IMR-90 (cell line): ENCODE measurements at regions not wholly inside any gene's neighbourhood (a gene's known extent, or its start where the extent isn't known, plus 50 kb on each side); places are given as distances from the start of the nearest gene placed in this dataset.

Experiments used
- ATAC-seq: fragments of 200-7000 bp; cut with Tn5 transposase; 2 replicates; pipeline ENCODE4 v1.9.1; 2020; ENCODE audit warnings: low read depth, mild to moderate bottlenecking, moderate library complexity
- BruUV-seq: library from RNA; stranded (reverse); fragments of 400-500 nt; replicated peaks from 2 replicates; lab custom pipeline; 2021; lab: Mats Ljungman, UMichigan
- CTCF ChIA-PET: fragments of 300-600 bp; formaldehyde crosslinking; extraction: SDS; loops from one replicate; lab custom pipeline; 2021; ENCODE audit warnings: antibody characterized with exemption; lab: Yijun Ruan, JAX
- POLR2A ChIA-PET: fragments of 300-600 bp; sonication (Branson Sonifier 250); formaldehyde crosslinking; loops from one replicate; lab custom pipeline; 2022; ENCODE audit warnings: antibody characterized with exemption; ENCODE audit not compliant: unreplicated experiment; lab: Charles Lee
- DNase-seq: peaks from one replicate; pipeline ENCODE4 v3.0.0; 2013
- H2AFZ ChIP-seq: replicated peaks from 2 replicates; pipeline ENCODE3; 2013; ENCODE audit warnings: low read length, mild to moderate bottlenecking; ENCODE audit not compliant: poor library complexity
- H2AK5ac ChIP-seq: 2 replicates; pipeline ENCODE4 v1.6.1; 2013; ENCODE audit warnings: low read depth, low read length, inconsistent platforms
- H2AK9ac ChIP-seq: replicated peaks from 2 replicates; pipeline ENCODE3; 2013; ENCODE audit warnings: mild to moderate bottlenecking, low read depth, low read length, moderate library complexity; ENCODE audit not compliant: poor library complexity
- H2BK120ac ChIP-seq: 2 replicates; pipeline ENCODE4 v1.6.1; 2013; ENCODE audit warnings: low read depth, low read length, inconsistent platforms
- H2BK15ac ChIP-seq: 3 replicates; pipeline ENCODE4 v1.6.1; 2013; ENCODE audit warnings: low read depth, low read length, inconsistent platforms
- H2BK20ac ChIP-seq: 2 replicates; pipeline ENCODE4 v1.6.1; 2013; ENCODE audit warnings: low read depth, mild to moderate bottlenecking, inconsistent platforms, low read length, moderate library complexity
- H2BK5ac ChIP-seq: 2 replicates; pipeline ENCODE4 v1.6.1; 2013; ENCODE audit warnings: mild to moderate bottlenecking, low read depth, low read length, inconsistent platforms; ENCODE audit not compliant: poor library complexity, severe bottlenecking
- H3K14ac ChIP-seq: replicated peaks from 2 replicates; pipeline ENCODE4 v1.6.1; 2013; ENCODE audit warnings: low read depth, low read length, inconsistent platforms
- H3K18ac ChIP-seq: 2 replicates; pipeline ENCODE4 v1.6.1; 2013; ENCODE audit warnings: low read depth, low read length, control low read depth
- H3K23ac ChIP-seq: 2 replicates; pipeline ENCODE4 v1.6.1; 2013; ENCODE audit warnings: low read depth, low read length, inconsistent platforms
- H3K27ac ChIP-seq: 2 replicates; pipeline ENCODE4 v1.5.1; 2013; ENCODE audit warnings: mild to moderate bottlenecking, control low read depth, low read length; ENCODE audit not compliant: insufficient read depth
- H3K27me3 ChIP-seq: 2 replicates; pipeline ENCODE4 v1.6.1; 2013; ENCODE audit warnings: low read length; ENCODE audit not compliant: control insufficient read depth, insufficient read depth
- H3K36me3 ChIP-seq: 2 replicates; pipeline ENCODE4 v1.6.1; 2013; ENCODE audit warnings: low read length, mixed read lengths; ENCODE audit not compliant: control insufficient read depth, insufficient read depth
- H3K4ac ChIP-seq: 2 replicates; pipeline ENCODE4 v1.6.1; 2013; ENCODE audit warnings: low read depth, low read length, inconsistent platforms
- H3K4me1 ChIP-seq: 2 replicates; pipeline ENCODE4 v1.6.1; 2013; ENCODE audit warnings: low read length, mixed read lengths; ENCODE audit not compliant: control insufficient read depth, insufficient read depth
- H3K4me2 ChIP-seq: 2 replicates; pipeline ENCODE4 v1.6.1; 2013; ENCODE audit warnings: low read depth, mild to moderate bottlenecking, control low read depth, low read length, moderate library complexity
- H3K4me3 ChIP-seq: 2 replicates; pipeline ENCODE4 v1.5.1; 2013; ENCODE audit warnings: low read depth, mild to moderate bottlenecking, control low read depth, low read length, moderate library complexity; ENCODE audit not compliant: insufficient read depth
- H3K56ac ChIP-seq: 2 replicates; pipeline ENCODE4 v1.6.1; 2013; ENCODE audit warnings: low read length, inconsistent platforms; ENCODE audit not compliant: insufficient read depth; ENCODE audit errors: extremely low read depth
- H3K79me1 ChIP-seq, 2 experiments: 2 replicates each; pipeline ENCODE4 v1.6.1; 2013; ENCODE audit warnings: low read length in 2 of 2, inconsistent platforms in 1 of 2, low read depth in 1 of 2
- H3K9ac ChIP-seq: 2 replicates; pipeline ENCODE4 v1.6.1; 2013; ENCODE audit warnings: low read depth, low read length, control low read depth
- H3K9me1 ChIP-seq: 2 replicates; pipeline ENCODE4 v1.6.1; 2013; ENCODE audit warnings: low read length, inconsistent platforms; ENCODE audit not compliant: insufficient read depth
- H3K9me3 ChIP-seq: 2 replicates; pipeline ENCODE4 v1.6.1; 2013; ENCODE audit warnings: low read length; ENCODE audit not compliant: control insufficient read depth, insufficient read depth
- H4K20me1 ChIP-seq: 2 replicates; pipeline ENCODE4 v1.6.1; 2013; ENCODE audit warnings: low read length, inconsistent platforms; ENCODE audit not compliant: insufficient read depth
- H4K5ac ChIP-seq: 2 replicates; pipeline ENCODE4 v1.6.1; 2013; ENCODE audit warnings: mild to moderate bottlenecking, low read depth, low read length, control low read depth
- H4K8ac ChIP-seq, 2 experiments: 2 replicates each; pipeline ENCODE4 v1.6.1; 2013; ENCODE audit warnings: low read depth in 2 of 2, low read length in 2 of 2, control low read depth in 1 of 2, inconsistent platforms in 1 of 2
- H4K91ac ChIP-seq: 2 replicates; pipeline ENCODE4 v1.6.1; 2013; ENCODE audit warnings: low read depth, low read length, inconsistent platforms; ENCODE audit not compliant: insufficient read depth
- BHLHE40 ChIP-seq: fragments of 150-350 bp; IDR thresholded peaks from 2 replicates; pipeline ENCODE4 v1.6.1; 2016; ENCODE audit warnings: mild to moderate bottlenecking, low read depth, low read length
- CEBPB ChIP-seq: IDR thresholded peaks from 2 replicates; pipeline ENCODE4 v1.6.1; 2012; ENCODE audit warnings: low read depth, low read length, improper control_type of control experiment
- CHD1 ChIP-seq: IDR thresholded peaks from 2 replicates; pipeline ENCODE4 v1.6.1; 2012; ENCODE audit warnings: low read depth, low read length, improper control_type of control experiment
- FOS ChIP-seq: fragments of 150-350 bp; IDR thresholded peaks from 2 replicates; pipeline ENCODE4 v1.6.1; 2016; ENCODE audit warnings: low read depth, low read length
- MAFK ChIP-seq: IDR thresholded peaks from 2 replicates; pipeline ENCODE4 v1.6.1; 2012; ENCODE audit warnings: low read depth, low read length, improper control_type of control experiment
- MAZ ChIP-seq: IDR thresholded peaks from 2 replicates; pipeline ENCODE4 v1.6.1; 2012; ENCODE audit warnings: low read depth, mild to moderate bottlenecking, low read length, improper control_type of control experiment, moderate library complexity, borderline replicate concordance
- MXI1 ChIP-seq: IDR thresholded peaks from 2 replicates; pipeline ENCODE4 v1.6.1; 2012; ENCODE audit warnings: low read depth, mild to moderate bottlenecking, low read length, moderate library complexity, borderline replicate concordance
- NFE2L2 ChIP-seq: fragments of 150-350 bp; IDR thresholded peaks from 2 replicates; pipeline ENCODE4 v1.6.1; 2016; ENCODE audit warnings: low read depth, mild to moderate bottlenecking, low read length
- POLR2A ChIP-seq: IDR thresholded peaks from 2 replicates; pipeline ENCODE4 v1.6.1; 2012; ENCODE audit warnings: mild to moderate bottlenecking, low read depth, low read length
- RAD21 ChIP-seq: IDR thresholded peaks from 2 replicates; pipeline ENCODE4 v1.6.1; 2012; ENCODE audit warnings: low read length, improper control_type of control experiment
- RCOR1 ChIP-seq: IDR thresholded peaks from 2 replicates; pipeline ENCODE4 v1.6.1; 2012; ENCODE audit warnings: mild to moderate bottlenecking, low read length, improper control_type of control experiment; ENCODE audit not compliant: insufficient replicate concordance
- RFX5 ChIP-seq: IDR thresholded peaks from 2 replicates; pipeline ENCODE4 v1.8.0; 2012; ENCODE audit warnings: low read depth, mild to moderate bottlenecking, low read length, moderate library complexity
- SMC3 ChIP-seq: fragments of 150-350 bp; IDR thresholded peaks from 2 replicates; pipeline ENCODE4 v1.6.1; 2016; ENCODE audit warnings: low read depth, mild to moderate bottlenecking, antibody characterized with exemption, low read length, moderate library complexity
- WGBS, 2 experiments: methylation state at CpG; one replicate each; pipeline versions ENCODE4 v1.1.5 to v1.1.7; 2013; ENCODE audit warnings: missing lambda C conversion rate in 2 of 2; ENCODE audit not compliant: insufficient read length in 1 of 2; ENCODE audit errors: extremely low coverage in 2 of 2; 5-methylcytosine and 5-hydroxymethylcytosine counted together
- dilution Hi-C: fragments of 300-500 bp; cut with HindIII; formaldehyde crosslinking; loops from one replicate; pipeline ENCODE4 v1.14.3; 2018; ENCODE audit warnings: low sequenced_read_pairs; ENCODE audit not compliant: unreplicated experiment
- in situ Hi-C: fragments of 300-500 bp; cut with MboI; formaldehyde crosslinking; loops from 3 replicates; pipeline ENCODE4 v1.14.3; 2019; ENCODE audit warnings: low sequenced_read_pairs, inconsistent platforms, mixed read lengths
- intact Hi-C: fragments of 100-400 bp; cut with micrococcal nuclease; formaldehyde crosslinking; loops from 2 replicates; pipeline ENCODE4 v1.10.0; 2022
- TF ChIP-seq, protein P1 (sequence below): fragments of 150-350 bp; IDR thresholded peaks from 2 replicates; pipeline ENCODE4 v1.6.1; 2017; ENCODE audit warnings: mild to moderate bottlenecking, antibody characterized with exemption, low read length, low read depth
- TF ChIP-seq, protein P2 (sequence below): fragments of 150-350 bp; IDR thresholded peaks from 2 replicates; pipeline ENCODE4 v1.6.1; 2016; ENCODE audit warnings: low read depth, mild to moderate bottlenecking, low read length, moderate library complexity, borderline replicate concordance
- TF ChIP-seq, protein P3 (sequence below): conservative IDR thresholded peaks from 2 replicates; pipeline ENCODE4 v1.5.1; 2012; ENCODE audit warnings: mild to moderate bottlenecking, low read depth, low read length, improper control_type of control experiment

DNA sequence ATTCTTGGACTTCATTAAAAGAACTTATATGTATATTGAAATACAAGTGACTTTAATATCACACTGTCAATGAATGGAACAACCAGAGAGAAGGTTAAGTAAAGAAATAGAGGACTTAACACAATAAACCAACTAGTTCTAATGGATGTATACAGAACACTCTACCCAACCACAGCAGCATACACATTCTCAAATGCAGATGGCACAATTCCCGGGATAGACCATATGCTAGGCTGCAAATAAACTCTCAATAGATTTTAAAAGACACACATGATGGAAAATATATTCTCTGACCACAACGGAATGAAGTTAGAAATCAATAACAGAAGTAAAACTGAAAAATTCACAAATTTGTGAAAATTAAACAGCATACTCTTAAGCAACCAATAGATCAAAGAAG, 214.3 kb upstream of the LINGO1 start:
- TF ChIP-seq MXI1 (no peak), POLR2A (no peak), MAFK (no peak), FOS (no peak), MAZ (no peak), RFX5 (no peak), RAD21 (no peak), CHD1 (no peak), NFE2L2 (no peak), BHLHE40 (no peak), RCOR1 (no peak), CEBPB (no peak), SMC3 (no peak)
- TF ChIP-seq, protein P1, sequence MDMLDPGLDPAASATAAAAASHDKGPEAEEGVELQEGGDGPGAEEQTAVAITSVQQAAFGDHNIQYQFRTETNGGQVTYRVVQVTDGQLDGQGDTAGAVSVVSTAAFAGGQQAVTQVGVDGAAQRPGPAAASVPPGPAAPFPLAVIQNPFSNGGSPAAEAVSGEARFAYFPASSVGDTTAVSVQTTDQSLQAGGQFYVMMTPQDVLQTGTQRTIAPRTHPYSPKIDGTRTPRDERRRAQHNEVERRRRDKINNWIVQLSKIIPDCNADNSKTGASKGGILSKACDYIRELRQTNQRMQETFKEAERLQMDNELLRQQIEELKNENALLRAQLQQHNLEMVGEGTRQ = no peak
- TF ChIP-seq, protein P2, sequence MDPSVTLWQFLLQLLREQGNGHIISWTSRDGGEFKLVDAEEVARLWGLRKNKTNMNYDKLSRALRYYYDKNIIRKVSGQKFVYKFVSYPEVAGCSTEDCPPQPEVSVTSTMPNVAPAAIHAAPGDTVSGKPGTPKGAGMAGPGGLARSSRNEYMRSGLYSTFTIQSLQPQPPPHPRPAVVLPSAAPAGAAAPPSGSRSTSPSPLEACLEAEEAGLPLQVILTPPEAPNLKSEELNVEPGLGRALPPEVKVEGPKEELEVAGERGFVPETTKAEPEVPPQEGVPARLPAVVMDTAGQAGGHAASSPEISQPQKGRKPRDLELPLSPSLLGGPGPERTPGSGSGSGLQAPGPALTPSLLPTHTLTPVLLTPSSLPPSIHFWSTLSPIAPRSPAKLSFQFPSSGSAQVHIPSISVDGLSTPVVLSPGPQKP = no peak
- TF ChIP-seq, protein P3, sequence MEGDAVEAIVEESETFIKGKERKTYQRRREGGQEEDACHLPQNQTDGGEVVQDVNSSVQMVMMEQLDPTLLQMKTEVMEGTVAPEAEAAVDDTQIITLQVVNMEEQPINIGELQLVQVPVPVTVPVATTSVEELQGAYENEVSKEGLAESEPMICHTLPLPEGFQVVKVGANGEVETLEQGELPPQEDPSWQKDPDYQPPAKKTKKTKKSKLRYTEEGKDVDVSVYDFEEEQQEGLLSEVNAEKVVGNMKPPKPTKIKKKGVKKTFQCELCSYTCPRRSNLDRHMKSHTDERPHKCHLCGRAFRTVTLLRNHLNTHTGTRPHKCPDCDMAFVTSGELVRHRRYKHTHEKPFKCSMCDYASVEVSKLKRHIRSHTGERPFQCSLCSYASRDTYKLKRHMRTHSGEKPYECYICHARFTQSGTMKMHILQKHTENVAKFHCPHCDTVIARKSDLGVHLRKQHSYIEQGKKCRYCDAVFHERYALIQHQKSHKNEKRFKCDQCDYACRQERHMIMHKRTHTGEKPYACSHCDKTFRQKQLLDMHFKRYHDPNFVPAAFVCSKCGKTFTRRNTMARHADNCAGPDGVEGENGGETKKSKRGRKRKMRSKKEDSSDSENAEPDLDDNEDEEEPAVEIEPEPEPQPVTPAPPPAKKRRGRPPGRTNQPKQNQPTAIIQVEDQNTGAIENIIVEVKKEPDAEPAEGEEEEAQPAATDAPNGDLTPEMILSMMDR = no peak
- peaks cover 22% of the 10 kb centered on the region for H3K27me3 ChIP-seq
- no peaks in the 10 kb centered on the region for H3K79me1 ChIP-seq
- no peak overlapping the region for H3K4ac ChIP-seq
- H4K8ac ChIP-seq = no peak overlapping the region
- H3K27ac ChIP-seq = no peak overlapping the region
- no peak for DNase-seq
- in situ Hi-C loops (no loop called here), intact Hi-C loops (no loop called here), dilution Hi-C loops (no loop called here)
- H2AFZ ChIP-seq = no peak overlapping the region
- H2BK5ac ChIP-seq = no peak overlapping the region
- no peaks in the 10 kb centered on the region for H4K20me1 ChIP-seq
- H4K5ac ChIP-seq = no peak overlapping the region
- no peak overlapping the region for H3K18ac ChIP-seq
- ChIA-PET POLR2A (no interaction called here), CTCF (interaction anchor here (0.7 to 1.1 kb wide), 2 partner anchors 8 to 23 kb away, joined by 3 to 4 read pairs; no protein-coding TSS in a partner anchor)
- no peak overlapping the region for H3K9ac ChIP-seq
- no peak overlapping the region for H3K4me2 ChIP-seq
- H3K4me3 ChIP-seq = no peak overlapping the region
- H2BK120ac ChIP-seq = no peak overlapping the region
- H2BK20ac ChIP-seq = no peak overlapping the region
- no peaks in the 10 kb centered on the region for H3K4me1 ChIP-seq
- no peak for ATAC-seq
- no peak overlapping the region for H3K23ac ChIP-seq
- H3K9me1 ChIP-seq = no peaks in the 10 kb centered on the region
- H4K91ac ChIP-seq = no peak overlapping the region
- H3K36me3 ChIP-seq = no peaks in the 10 kb centered on the region
- no CpG with 5 or more reads among the region's 2 CpGs for WGBS, 2 experiments
- no peak overlapping the region for H2AK5ac ChIP-seq
- no peak overlapping the region for H3K14ac ChIP-seq
- H2BK15ac ChIP-seq = no peak overlapping the region
- no TSS peak for BruUV-seq
- H2AK9ac ChIP-seq = no peak overlapping the region
- no peak overlapping the region for H3K56ac ChIP-seq
- H3K9me3 ChIP-seq = peaks cover 1% of the 10 kb centered on the region; the same call in 1 of the 2 replicates
